Activated T-cell treated with anti-CD3 and anti-CD28 coated beads, Interleukin-2, amount 50 U/mL, for 1 hour (primary cell): ENCODE measurements at regions not wholly inside any gene's neighbourhood (a gene's known extent, or its start where the extent isn't known, plus 50 kb on each side); places are given as distances from the start of the nearest gene placed in this dataset.
A peak's percentile ranks its signal among the peaks of the same experiment; 100 is the strongest.

Experiments
- DNase-seq: peaks from one replicate; pipeline ENCODE4 v3.0.0-alpha.2; 2020

- DNase-seq = no peak
These were observed 82.6 kb upstream of the FUT8 start for GRCh38 chr14:65329911-65330310.

GRCh38 chr14:65330416-65330815 lies 82.1 kb upstream of the FUT8 start:
- DNase-seq = no peak

GRCh38 chr14:65331652-65332051 lies 80.9 kb upstream of the FUT8 start:
- DNase-seq = no peak

GRCh38 chr14:65332141-65332871 lies 80.2 kb upstream of the FUT8 start:
- no peak for DNase-seq

- no peak for DNase-seq
These were observed 78.4 kb upstream of the FUT8 start for GRCh38 chr14:65333943-65334687.

- DNase-seq = no peak
These were observed 77.6 kb upstream of the FUT8 start for GRCh38 chr14:65334765-65335410.

- DNase-seq = no peak
These were observed 77.1 kb upstream of the FUT8 start for GRCh38 chr14:65335411-65335947.

GRCh38 chr14:65336191-65336591 lies 76.3 kb upstream of the FUT8 start:
- DNase-seq = no peak

GRCh38 chr14:65339866-65340265 lies 72.7 kb upstream of the FUT8 start:
- DNase-seq = no peak

GRCh38 chr14:65344011-65344410 lies 68.5 kb upstream of the FUT8 start:
- no peak for DNase-seq

GRCh38 chr14:65345266-65345665 lies 67.3 kb upstream of the FUT8 start:
- no peak for DNase-seq

- no peak for DNase-seq
These were observed 66.1 kb upstream of the FUT8 start for GRCh38 chr14:65346474-65346873.

- DNase-seq = no peak
These were observed 65.6 kb upstream of the FUT8 start for GRCh38 chr14:65346895-65347294.

- no peak for DNase-seq
These were observed 64.4 kb upstream of the FUT8 start for GRCh38 chr14:65348137-65348536.

GRCh38 chr14:65349100-65349499 lies 63.4 kb upstream of the FUT8 start:
- DNase-seq = no peak

- DNase-seq = no peak
These were observed 60.9 kb upstream of the FUT8 start for GRCh38 chr14:65351493-65352194.

- DNase-seq = no peak
These were observed 59.5 kb upstream of the FUT8 start for GRCh38 chr14:65352964-65353530.

GRCh38 chr14:65354131-65354530 lies 58.4 kb upstream of the FUT8 start:
- no peak for DNase-seq

- no peak for DNase-seq
These were observed 57.8 kb upstream of the FUT8 start for GRCh38 chr14:65354715-65355114.

GRCh38 chr14:65356327-65356836 lies 56.1 kb upstream of the FUT8 start:
- peak; percentile 24 for DNase-seq

- DNase-seq = no peak
These were observed 55.4 kb upstream of the FUT8 start for GRCh38 chr14:65357113-65357512.

- no peak for DNase-seq
These were observed 54.8 kb upstream of the FUT8 start for GRCh38 chr14:65357689-65358088.

GRCh38 chr14:65359503-65359902 lies 53.0 kb upstream of the FUT8 start:
- no peak for DNase-seq
